HG03135 (cell line): ENCODE measurements at regions not wholly inside any gene's neighbourhood (a gene's known extent, or its start where the extent isn't known, plus 50 kb on each side); places are given as distances from the start of the nearest gene placed in this dataset.
"Not testable (repeated sequence)": the region's sequence is repeated elsewhere in the genome, so short reads cannot be mapped to it uniquely, and the experiment has no call there.

ENCODE experiments used
- ATAC-seq: cut with Tn5 transposase; IDR thresholded peaks from one replicate; pipeline ENCODE4 v1.9.1; 2021; ENCODE audit warnings: mild to moderate bottlenecking, moderate library complexity; ENCODE audit not compliant: unreplicated experiment

- no peak for ATAC-seq
These were observed 237.2 kb downstream of the TOX3 start for GRCh38 chr16:52309446-52310416.

DNA sequence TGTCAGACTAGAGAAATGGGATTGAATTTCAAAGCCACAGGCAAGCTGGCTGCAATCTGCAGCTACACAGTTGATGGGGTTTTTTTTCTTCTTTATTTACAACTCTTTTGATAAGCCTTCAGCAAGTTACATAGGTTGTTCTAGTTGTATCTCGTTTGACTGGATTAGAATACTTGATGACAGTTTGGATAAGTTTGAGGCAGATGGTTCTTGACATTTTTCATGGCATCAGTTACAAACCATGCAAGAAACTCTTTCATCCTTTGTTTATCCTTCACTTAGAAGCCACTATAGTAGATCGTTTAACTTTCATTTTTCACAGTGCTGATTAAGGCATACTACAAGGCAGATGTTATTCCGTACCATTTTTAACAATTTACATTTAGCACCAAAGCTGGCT is 238.9 kb downstream of the TOX3 start:
- ATAC-seq: no peak

GRCh38 chr16:52301026-52301425 is 245.9 kb downstream of the TOX3 start:
- ATAC-seq: no peak

- no peak for ATAC-seq
These were observed 248.2 kb downstream of the TOX3 start for GRCh38 chr16:52298769-52299168.

GRCh38 chr16:52296706-52297315 is 250.1 kb downstream of the TOX3 start:
- ATAC-seq: not testable (repeated sequence)

DNA sequence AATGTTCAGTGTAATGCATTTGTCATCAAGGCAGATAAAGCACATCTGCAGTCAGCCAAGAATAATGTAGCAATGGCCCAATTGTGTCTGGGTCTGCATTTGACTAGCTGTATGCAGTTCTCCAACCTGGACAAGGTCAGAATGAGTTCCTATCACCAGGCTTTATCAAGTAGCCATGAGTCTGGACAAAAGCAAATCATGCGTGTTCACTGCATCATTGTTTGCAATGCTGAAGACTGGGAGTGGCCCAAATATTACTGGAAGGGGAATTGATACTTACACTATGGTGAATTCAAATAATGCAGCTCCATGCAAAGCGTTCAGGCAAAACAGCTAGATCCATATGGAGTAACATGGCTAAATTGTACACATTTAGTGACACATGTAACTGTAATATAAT is 250.9 kb downstream of the TOX3 start:
- ATAC-seq: no peak

DNA sequence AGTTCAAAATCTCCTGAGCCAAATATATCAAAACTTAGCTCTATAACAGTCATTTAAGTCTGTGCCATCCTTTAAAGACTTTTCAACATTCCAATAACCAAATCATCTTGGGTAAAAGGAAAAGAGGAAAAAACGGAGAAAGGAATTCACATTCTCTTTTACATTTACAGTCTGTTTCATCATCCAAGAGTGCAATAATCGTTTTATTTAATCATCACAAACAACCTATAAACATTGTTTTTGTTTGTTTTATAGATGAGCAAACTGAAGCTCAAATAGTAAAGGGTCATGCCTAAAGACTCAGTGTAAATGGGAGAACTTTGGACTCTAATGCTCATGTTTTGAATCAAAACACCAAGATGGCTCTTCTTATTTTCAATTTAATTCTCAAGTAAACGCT is 252.3 kb downstream of the TOX3 start:
- ATAC-seq: no peak

DNA sequence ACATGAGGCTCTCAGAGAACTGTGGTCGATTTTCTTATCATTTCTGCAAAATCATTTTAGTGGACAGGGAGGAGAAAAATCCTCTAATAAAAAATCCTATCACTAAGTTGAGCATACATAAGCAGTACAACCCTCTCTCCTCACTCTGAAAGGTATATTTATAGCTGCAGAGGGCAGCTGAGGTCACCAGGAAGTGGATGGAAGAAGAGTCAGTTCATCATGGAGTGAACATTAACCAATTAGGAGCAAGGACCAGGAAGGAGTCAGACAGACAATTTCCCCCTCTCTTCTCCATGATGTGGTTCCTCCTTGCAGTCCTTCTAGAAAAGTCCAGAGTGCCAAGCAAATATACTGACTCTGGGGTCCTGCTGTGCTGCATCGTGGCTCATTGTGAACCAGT is 253.7 kb downstream of the TOX3 start:
- no peak for ATAC-seq

DNA sequence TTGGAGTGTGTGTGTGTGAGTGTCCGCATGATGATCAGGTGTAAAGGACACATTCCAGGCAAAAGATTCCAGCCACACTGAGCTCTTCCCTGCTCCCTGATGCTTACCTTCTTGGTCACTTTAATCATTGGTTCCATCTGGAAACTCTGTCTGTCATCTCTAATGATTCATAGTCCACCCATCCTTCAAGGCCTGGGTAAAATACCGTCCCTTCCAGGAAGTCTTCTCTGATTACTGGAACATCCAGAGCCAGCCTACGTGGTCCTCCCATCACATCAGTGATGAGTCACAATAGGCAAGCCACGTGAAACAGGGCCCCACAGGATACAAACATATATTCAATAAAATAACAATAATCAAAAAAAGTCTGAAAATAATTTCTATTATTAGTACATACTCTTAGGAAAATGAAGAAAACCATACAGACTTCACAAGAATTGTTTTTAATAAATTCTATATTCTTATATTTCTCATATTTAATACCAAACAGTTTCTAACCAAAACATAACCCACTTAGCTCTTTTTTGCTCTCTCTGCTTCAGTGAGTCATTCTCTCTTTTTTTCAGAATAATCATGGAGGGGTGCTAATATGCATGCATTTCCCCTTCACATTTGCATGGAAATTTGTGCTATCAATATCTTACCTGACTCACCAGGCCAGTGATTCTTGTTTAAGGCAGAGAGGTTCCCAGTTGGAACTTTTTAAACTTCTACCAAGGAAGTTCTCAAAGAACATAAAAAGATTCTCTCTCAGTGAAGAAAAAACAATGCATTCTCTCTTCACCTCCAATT is 263.2 kb downstream of the TOX3 start:
- no peak for ATAC-seq

DNA sequence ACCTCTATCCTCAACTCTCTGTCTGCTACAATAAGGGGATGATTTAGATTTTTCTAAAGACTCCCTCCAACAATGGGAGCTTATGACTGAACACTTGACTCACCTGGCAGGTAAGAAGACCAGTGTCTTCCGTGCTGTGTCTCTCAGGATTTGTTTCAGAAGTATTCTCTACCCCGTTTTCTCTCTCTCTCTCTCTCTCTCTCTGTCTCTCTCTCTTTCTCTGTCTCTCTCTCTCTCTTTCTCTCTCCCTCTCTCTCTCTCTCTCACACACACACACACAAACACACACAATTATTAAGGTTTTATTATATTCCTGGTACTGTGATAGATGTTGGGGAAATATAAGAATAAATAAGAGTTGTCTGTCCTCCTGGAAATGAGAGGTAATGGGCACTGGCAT is 263.9 kb downstream of the TOX3 start:
- ATAC-seq: no peak

DNA sequence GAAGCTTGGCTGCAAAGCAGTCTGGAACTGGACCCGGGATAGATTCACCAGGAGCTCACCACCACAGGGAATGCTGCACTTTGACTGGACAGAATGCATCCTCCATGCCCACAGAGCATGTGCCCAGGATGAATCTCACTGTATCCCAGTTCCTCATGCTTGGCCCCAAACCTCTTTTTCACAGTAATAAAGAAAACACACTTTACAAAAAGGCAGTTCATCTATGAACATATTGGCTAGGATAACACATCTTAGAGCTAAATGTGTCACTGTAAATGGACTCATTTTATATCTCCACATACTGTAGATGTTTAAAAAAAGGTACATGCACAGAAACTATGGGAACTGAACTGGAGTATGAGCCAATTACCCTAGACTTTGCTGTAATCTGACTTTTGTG is 266.9 kb downstream of the TOX3 start:
- ATAC-seq: no peak

GRCh38 chr16:52271088-52271750 is 275.7 kb downstream of the TOX3 start:
- no peak for ATAC-seq

DNA sequence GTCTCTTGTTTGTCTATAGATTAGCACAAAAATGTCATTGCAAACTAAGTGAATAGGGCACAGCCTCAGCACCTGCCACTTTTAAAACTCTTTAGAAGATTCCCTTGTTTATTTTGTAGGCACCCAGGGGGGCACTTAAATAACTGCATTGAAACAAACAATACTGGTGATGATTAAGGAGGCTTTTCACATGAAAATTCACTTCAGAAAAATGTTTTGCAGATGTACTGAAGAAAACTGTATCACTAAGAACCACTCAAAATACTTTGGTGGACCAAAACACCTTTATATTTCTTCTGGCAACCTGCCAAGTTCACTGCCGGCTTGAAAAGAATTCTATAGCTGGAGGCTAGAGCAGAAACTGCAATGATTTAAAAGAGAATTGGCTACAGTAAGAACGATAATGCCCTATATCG is 281.5 kb downstream of the TOX3 start:
- no peak for ATAC-seq

DNA sequence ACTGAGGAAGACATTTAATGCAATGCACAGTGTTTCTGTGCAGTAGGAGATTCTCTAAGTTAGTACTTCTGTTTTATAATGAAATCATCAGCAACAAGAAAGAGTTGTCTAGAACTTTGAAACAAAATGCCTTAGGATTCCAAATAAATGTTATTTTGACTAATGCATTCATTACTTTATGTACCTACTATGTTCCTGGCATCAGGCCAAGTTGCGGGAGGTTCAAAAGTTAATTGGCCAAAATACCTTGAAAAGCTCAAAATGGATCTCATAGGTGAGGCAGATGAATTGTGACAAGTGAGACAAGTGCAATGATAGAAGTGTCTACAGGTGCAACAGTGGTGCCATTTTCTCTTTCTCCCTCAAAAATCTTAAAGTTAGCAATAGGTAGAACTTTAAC is 289.4 kb downstream of the TOX3 start:
- no peak for ATAC-seq

GRCh38 chr16:52256310-52257078 is 290.4 kb downstream of the TOX3 start:
- no peak for ATAC-seq

GRCh38 chr16:52254746-52255145 is 292.2 kb downstream of the TOX3 start:
- no peak for ATAC-seq

- ATAC-seq: no peak
These were observed 294.3 kb downstream of the TOX3 start for GRCh38 chr16:52252680-52253079.

- ATAC-seq: no peak
These were observed 295.4 kb downstream of the TOX3 start for GRCh38 chr16:52251495-52251894.

DNA sequence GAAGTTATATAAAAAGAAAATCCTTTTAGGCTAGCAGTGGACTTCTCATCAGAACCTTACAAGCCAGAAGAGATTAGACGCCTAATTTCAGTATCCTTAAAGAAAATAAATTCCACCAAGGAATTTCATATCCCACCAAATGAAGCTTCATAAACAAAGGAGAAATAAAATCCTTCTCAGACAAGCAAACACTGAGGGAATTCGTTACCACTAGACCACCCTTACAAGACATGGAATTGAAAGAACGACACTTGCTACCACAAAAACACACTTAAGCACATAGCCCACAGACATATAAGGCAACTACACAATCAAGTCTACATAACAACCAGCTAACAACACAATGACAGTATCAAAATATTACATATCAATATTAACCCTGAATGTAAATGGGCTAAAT is 299.2 kb downstream of the TOX3 start:
- no peak for ATAC-seq

DNA sequence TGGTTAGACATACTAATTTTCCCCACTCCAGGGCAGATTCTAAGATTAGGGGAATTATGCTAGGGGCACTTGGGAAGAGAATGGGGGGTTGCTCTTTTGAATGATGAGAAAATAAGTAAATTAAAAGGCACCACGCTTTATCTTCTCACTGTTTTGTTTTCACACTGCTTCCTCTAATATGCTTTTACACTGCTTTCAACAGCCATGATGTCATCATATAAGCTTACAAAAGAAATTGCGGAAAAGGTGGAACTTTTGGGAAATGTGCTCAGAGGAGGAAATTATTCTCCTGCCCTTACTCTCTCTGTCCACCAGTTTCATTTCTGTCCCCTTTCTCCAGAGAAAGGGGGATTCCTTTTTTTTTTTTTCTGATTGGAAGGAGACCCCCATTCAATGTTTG is 308.2 kb downstream of the TOX3 start:
- ATAC-seq: no peak
